COLO668 (cell line): ENCODE measurements at regions not wholly inside any gene's neighbourhood (a gene's known extent, or its start where the extent isn't known, plus 50 kb on each side); places are given as distances from the start of the nearest gene placed in this dataset.

Experiments
- DNase-seq: peaks from one replicate; lab custom pipeline; 2025; ENCODE audit not compliant: unreplicated experiment; lab: John Stamatoyannopoulos, UW

GRCh38 chr2:192313773-192314172 lies 119.0 kb upstream of the TMEFF2 start:
- no peak for DNase-seq

GRCh38 chr2:192311701-192312460 lies 117.1 kb upstream of the TMEFF2 start:
- no peak for DNase-seq

DNA sequence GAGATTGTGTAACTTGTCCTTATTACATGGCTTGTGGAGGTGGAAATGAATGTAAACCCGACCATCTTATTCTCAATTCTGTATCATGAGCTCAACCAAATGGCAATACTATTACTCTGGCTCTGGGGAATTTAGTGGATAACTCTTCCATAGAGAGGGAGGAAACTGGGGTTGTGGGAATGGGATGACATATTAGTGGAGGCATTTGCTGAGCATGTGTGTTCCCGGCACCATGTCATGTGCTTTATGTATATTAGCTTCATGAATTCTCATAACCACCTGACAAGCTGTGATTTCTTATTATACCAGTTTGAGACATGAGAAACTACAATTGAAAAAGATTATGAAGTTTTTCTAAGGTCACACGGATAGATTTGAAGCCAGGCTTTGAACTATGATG lies 112.8 kb upstream of the TMEFF2 start:
- DNase-seq: no peak

DNA sequence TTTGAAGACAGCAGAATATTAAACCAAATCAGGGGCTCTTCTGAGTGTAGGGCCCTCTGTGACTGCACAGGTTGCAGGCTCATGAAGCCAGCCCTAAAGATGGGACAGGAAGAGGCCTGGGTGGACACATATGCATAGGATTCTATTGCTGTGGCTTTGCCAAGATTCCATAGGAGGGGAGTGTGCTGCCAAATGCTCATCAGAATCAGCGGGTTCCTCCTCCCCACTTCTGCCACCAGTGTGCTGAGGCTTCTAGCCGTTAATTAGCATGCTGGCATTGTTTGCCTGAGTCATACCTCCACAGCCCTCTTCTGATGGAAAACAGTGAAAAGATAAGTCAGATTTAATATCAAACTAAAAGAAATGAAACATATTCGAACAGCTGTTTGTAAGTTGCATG lies 103.9 kb upstream of the TMEFF2 start:
- no peak for DNase-seq

GRCh38 chr2:192292478-192292877 lies 97.7 kb upstream of the TMEFF2 start:
- DNase-seq: no peak

DNA sequence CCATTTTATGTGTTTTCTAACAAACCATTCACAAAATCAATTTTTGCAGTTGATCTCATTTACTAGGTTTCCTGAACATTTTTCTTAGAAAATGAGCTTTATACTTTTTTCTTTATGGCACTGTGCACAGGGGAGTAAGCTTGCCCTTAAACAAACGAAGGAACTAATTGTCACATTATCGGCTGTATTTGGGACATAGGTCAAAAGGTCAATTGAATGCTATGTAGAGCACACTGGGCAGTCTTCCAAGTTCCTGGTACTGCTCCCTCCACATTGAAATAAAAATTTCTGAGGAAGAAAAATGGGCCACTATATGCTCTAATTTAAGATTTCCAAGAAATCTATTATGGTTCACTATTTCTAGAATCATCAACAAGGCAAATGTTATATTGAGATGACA lies 93.6 kb upstream of the TMEFF2 start:
- DNase-seq: no peak

- peak; percentile 24 for DNase-seq
Observed at GRCh38 chr2:192286093-192286701, 91.5 kb upstream of the TMEFF2 start.

GRCh38 chr2:192283450-192283849 lies 88.7 kb upstream of the TMEFF2 start:
- no peak for DNase-seq

GRCh38 chr2:192278701-192279100 lies 84.0 kb upstream of the TMEFF2 start:
- DNase-seq: no peak

DNA sequence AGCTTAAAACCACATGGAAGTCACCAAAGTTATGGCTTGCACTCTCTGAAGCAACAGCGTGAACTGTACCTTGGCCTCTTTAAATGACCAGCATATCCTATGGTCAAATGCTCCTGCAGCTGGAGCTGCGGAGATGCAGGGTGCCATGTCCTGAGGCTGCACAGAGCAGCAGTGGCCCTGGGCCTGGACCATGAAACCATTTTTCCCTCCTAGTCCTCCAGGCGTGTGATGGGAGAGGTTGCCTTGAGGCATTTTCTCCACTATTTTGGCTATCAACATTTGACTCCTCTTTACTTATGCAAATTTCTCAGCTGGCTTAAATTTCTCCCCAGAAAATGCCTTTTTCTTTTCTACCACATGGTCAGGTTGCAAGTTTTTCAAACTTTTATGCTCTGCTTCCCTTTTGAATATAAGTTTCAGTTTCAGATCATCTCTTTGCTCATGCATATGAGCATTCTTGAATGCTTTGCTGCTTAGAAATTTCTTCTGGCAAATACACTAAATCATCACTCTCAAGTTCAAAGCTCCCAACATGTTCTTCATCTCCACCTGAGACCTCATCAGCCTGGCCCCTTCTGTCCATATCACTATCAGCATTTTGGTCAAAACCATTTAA lies 82.9 kb upstream of the TMEFF2 start:
- DNase-seq: no peak

DNA sequence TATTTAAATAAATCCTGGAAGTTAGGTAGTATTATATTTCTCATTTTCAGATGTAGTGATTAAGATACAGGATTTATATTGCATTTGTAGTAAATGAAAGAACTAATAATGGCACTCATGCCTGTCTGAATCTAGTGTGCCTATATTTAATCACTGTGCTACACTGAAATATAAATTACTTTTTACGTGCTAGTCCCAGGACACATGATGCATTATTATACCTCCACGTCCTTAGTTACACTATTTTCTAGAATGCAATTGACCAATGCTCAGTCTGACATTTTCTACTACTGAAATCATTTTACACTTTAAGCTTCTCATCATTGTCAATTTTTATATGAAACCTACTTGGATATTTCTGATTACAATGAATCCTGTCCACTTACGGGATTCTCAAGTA lies 80.9 kb upstream of the TMEFF2 start:
- DNase-seq: no peak

DNA sequence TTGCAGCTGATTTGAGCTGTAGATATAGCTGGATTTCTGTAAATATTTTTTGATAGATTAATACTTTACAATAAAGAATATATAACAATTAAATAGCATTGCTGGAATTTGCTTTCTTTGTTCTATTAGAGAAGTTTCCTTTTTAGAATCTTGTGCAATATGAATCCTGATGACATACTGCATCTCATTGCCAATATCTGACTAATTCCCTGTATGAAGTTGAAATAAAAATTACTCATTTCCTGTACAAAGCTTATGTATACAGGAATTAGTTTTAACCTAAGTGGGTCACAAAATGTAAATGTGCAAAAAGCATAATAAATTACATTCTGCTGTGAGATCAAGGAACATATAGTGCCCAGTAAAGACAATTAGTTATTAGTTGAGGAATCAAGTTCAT lies 72.8 kb upstream of the TMEFF2 start:
- DNase-seq: no peak

- DNase-seq: no peak
Observed at GRCh38 chr2:192265751-192266150, 71.0 kb upstream of the TMEFF2 start.

- no peak for DNase-seq
Observed at GRCh38 chr2:192254444-192254843, 59.7 kb upstream of the TMEFF2 start.

GRCh38 chr2:192253692-192254091 lies 59.0 kb upstream of the TMEFF2 start:
- no peak for DNase-seq

DNA sequence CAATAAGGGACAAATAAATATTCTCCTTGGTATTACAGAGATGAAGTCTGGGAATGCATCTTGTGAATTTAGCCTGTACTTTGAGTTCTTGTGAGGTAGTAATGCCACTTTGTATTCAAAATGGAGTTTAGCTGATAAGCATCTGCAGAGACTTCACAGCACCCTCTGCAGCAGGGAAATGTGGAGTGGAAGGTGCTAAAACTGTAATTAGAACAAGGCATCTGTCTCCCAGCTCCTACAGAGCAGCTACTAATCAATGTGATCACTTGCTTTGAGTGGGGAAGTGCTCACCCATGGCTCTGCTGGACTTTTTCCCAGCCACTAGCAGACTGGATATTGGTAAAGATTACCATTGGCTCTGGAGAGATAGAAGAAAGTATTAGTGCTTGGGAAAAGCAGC lies 56.2 kb upstream of the TMEFF2 start:
- no peak for DNase-seq

- no peak for DNase-seq
Observed at GRCh38 chr2:192247456-192247855, 52.7 kb upstream of the TMEFF2 start.

DNA sequence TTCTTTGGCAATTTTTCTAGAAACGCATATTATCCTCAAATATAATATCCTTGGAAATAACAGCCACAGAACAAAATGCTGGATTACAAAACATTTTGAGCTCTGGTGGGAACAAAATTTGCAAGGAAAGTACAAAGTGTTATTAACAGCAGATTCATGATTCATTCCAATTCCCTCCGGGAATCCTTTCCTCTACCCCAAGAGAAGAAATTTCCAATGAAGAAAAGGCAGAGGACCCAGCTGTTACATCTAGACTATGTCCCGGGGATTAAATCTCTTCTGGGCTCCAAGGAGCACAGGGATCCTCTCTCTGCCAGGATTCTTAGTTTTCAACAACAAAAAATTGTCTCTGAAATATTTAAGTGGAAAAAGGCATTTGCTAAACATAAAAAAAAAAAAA lies 51.6 kb upstream of the TMEFF2 start:
- DNase-seq: no peak

DNA sequence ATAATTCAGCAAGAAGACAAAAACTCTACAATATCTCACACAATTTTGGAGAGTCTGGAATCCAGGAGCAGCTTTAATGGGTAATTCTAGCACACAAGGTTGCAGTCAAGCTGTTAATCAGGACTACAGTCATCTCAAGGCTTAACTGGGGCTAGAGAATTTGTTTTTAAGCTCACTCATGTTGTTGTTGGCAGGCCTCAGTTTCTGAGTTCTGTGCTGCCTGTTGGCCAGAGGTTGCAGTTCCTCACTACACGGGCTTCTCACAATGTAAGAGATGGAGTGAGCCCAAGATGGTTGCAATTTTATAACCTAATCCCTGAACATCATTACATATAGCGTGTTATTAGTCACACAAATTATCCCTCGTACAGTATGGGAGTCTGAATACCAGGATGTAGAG lies 50.6 kb upstream of the TMEFF2 start:
- no peak for DNase-seq
